OCI-LY7 (cell line): ENCODE measurements at regions not wholly inside any gene's neighbourhood (a gene's known extent, or its start where the extent isn't known, plus 50 kb on each side); places are given as distances from the start of the nearest gene placed in this dataset.

Experiments
- BruUV-seq: library from RNA; stranded (reverse); fragments of 400-500 nt; replicated peaks from 2 replicates; lab custom pipeline; 2021; lab: Mats Ljungman, UMichigan
- CTCF ChIA-PET: fragments of 300-600 bp; sonication (Branson Sonifier 250); formaldehyde crosslinking; loops from one replicate; lab custom pipeline; 2022; ENCODE audit warnings: antibody characterized with exemption; ENCODE audit not compliant: unreplicated experiment; lab: Charles Lee
- POLR2A ChIA-PET: fragments of 300-600 bp; sonication (Branson Sonifier 250); formaldehyde crosslinking; loops from one replicate; lab custom pipeline; 2022; ENCODE audit warnings: antibody characterized with exemption; lab: Charles Lee
- DNase-seq: peaks from one replicate; pipeline ENCODE4 v3.0.0-alpha.2; 2015; ENCODE audit warnings: low spot score
- H2AFZ ChIP-seq: fragments of 200-600 bp; sonication (generic), shearing (Covaris generic); 2 replicates; pipeline ENCODE4 v1.6.1; 2014; ENCODE audit warnings: mild to moderate bottlenecking, antibody characterized with exemption, low read length, moderate library complexity
- H3K27ac ChIP-seq: fragments of 200-600 bp; sonication (generic); 2 replicates; pipeline ENCODE4 v1.5.1; 2014; ENCODE audit warnings: mixed run types, low read depth, mild to moderate bottlenecking, moderate library complexity, low read length, inconsistent platforms; ENCODE audit not compliant: poor library complexity, severe bottlenecking
- H3K36me3 ChIP-seq: fragments of 200-600 bp; sonication (generic); 2 replicates; pipeline ENCODE4 v1.6.1; 2014; ENCODE audit warnings: mild to moderate bottlenecking, antibody characterized with exemption, low read length, moderate library complexity, mixed read lengths; ENCODE audit not compliant: insufficient read depth
- H3K4me1 ChIP-seq: fragments of 200-600 bp; sonication (generic); 2 replicates; pipeline ENCODE4 v1.5.1; 2014; ENCODE audit warnings: mild to moderate bottlenecking, low read length; ENCODE audit not compliant: insufficient read depth, poor library complexity, severe bottlenecking
- H3K4me2 ChIP-seq: fragments of 200-600 bp; sonication (generic); 2 replicates; pipeline ENCODE4 v1.6.1; 2014; ENCODE audit warnings: mild to moderate bottlenecking, low read length
- H3K4me3 ChIP-seq: fragments of 200-600 bp; sonication (generic); 2 replicates; pipeline ENCODE4 v1.5.1; 2014; ENCODE audit warnings: mild to moderate bottlenecking, low read depth, low read length; ENCODE audit not compliant: poor library complexity, severe bottlenecking
- H3K79me2 ChIP-seq: fragments of 200-600 bp; sonication (generic); 2 replicates; pipeline ENCODE4 v1.6.1; 2016; ENCODE audit warnings: low read depth, mild to moderate bottlenecking, low read length, moderate library complexity, mixed read lengths; ENCODE audit not compliant: insufficient read depth
- H3K9me2 ChIP-seq: fragments of 200-600 bp; sonication (generic); 2 replicates; pipeline ENCODE4 v1.6.1; 2016; ENCODE audit warnings: mild to moderate bottlenecking, low read length, mixed read lengths; ENCODE audit not compliant: insufficient read depth
- H3K9me3 ChIP-seq: fragments of 200-600 bp; sonication (generic); 2 replicates; pipeline ENCODE4 v1.6.1; 2014; ENCODE audit warnings: mild to moderate bottlenecking, mixed run types, low read length, mixed read lengths
- H4K20me1 ChIP-seq: fragments of 200-600 bp; sonication (generic); 2 replicates; pipeline ENCODE4 v1.6.1; 2014; ENCODE audit warnings: mild to moderate bottlenecking, antibody characterized with exemption, low read length, moderate library complexity, mixed read lengths; ENCODE audit not compliant: insufficient read depth
- CTCF ChIP-seq: fragments of 200-600 bp; sonication (generic); conservative IDR thresholded peaks from 2 replicates; pipeline ENCODE4 v1.5.1; 2014; ENCODE audit warnings: mild to moderate bottlenecking, antibody characterized with exemption, low read length, moderate library complexity, mixed read lengths
- EZH2phosphoT487 ChIP-seq: fragments of 200-600 bp; sonication (generic); IDR thresholded peaks from 2 replicates; pipeline ENCODE4 v1.6.1; 2018; ENCODE audit warnings: low read depth, borderline replicate concordance, mild to moderate bottlenecking, mixed run types, antibody characterized with exemption, low read length, moderate library complexity, mixed read lengths
- intact Hi-C: fragments of 100-400 bp; cut with micrococcal nuclease; formaldehyde crosslinking; loops from one replicate; pipeline ENCODE4 v1.10.0; 2022; ENCODE audit not compliant: unreplicated experiment

GRCh38 chr14:56962444-56963080 is 152.3 kb upstream of the OTX2 start:
- no peaks in the 10 kb centered on the region for H4K20me1 ChIP-seq
- ChIA-PET CTCF (no interaction called here), POLR2A (no interaction called here)
- no peak overlapping the region for H3K27ac ChIP-seq
- intact Hi-C loops, result no loop called here
- BruUV-seq, result no TSS peak
- no peak for DNase-seq
- no peaks in the 10 kb centered on the region for H3K9me2 ChIP-seq
- H3K79me2 ChIP-seq, result no peaks in the 10 kb centered on the region
- no peaks in the 10 kb centered on the region for H3K9me3 ChIP-seq
- no peak overlapping the region for H3K4me2 ChIP-seq
- no peak overlapping the region for H3K4me3 ChIP-seq
- TF ChIP-seq EZH2phosphoT487 (no peak), CTCF (no peak)
- H3K36me3 ChIP-seq, result no peaks in the 10 kb centered on the region
- H3K4me1 ChIP-seq, result no peaks in the 10 kb centered on the region
- H2AFZ ChIP-seq, result no peak overlapping the region

GRCh38 chr14:56959869-56960268 is 149.6 kb upstream of the OTX2 start:
- no peaks in the 10 kb centered on the region for H3K9me3 ChIP-seq
- ChIA-PET POLR2A (interaction anchor here (0.5 to 1.9 kb wide), 4 partner anchors 12 to 521 kb away, joined by 3 to 7 read pairs (median 3); no protein-coding TSS in a partner anchor), CTCF (interaction anchor here (0.6 kb wide), 1 partner anchor 53 kb away, joined by 3 read pairs; no protein-coding TSS in a partner anchor)
- no peaks in the 10 kb centered on the region for H3K9me2 ChIP-seq
- no peaks in the 10 kb centered on the region for H4K20me1 ChIP-seq
- no peaks in the 10 kb centered on the region for H3K4me1 ChIP-seq
- TF ChIP-seq EZH2phosphoT487 (no peak), CTCF (no peak)
- no peaks in the 10 kb centered on the region for H3K36me3 ChIP-seq
- no TSS peak for BruUV-seq
- intact Hi-C loops, result no loop called here
- no peak overlapping the region for H3K27ac ChIP-seq
- H3K79me2 ChIP-seq, result no peaks in the 10 kb centered on the region
- H2AFZ ChIP-seq, result no peak overlapping the region
- H3K4me3 ChIP-seq, result no peak overlapping the region
- H3K4me2 ChIP-seq, result no peak overlapping the region
- DNase-seq, result no peak

GRCh38 chr14:56959121-56959520 is 148.8 kb upstream of the OTX2 start:
- Histone ChIP-seq H4K20me1 (no peaks in the 10 kb centered on the region), H3K9me2 (no peaks in the 10 kb centered on the region), H3K4me1 (no peaks in the 10 kb centered on the region), H3K9me3 (no peaks in the 10 kb centered on the region), H3K4me3 (no peak overlapping the region), H3K27ac (no peak overlapping the region), H3K79me2 (no peaks in the 10 kb centered on the region), H2AFZ (no peak overlapping the region), H3K4me2 (no peak overlapping the region), H3K36me3 (no peaks in the 10 kb centered on the region)
- no TSS peak for BruUV-seq
- ChIA-PET POLR2A (interaction anchor here (0.6 to 1.9 kb wide), 3 partner anchors 10 to 51 kb away, joined by 3 to 7 read pairs (median 3); no protein-coding TSS in a partner anchor), CTCF (no interaction called here)
- no peak for TF ChIP-seq EZH2phosphoT487
- no peak for TF ChIP-seq CTCF
- DNase-seq, result no peak
- intact Hi-C loops, result no loop called here
